GM18858 (cell line): ENCODE measurements at regions not wholly inside any gene's neighbourhood (a gene's known extent, or its start where the extent isn't known, plus 50 kb on each side); places are given as distances from the start of the nearest gene placed in this dataset.
"Not testable (repeated sequence)": the region's sequence is repeated elsewhere in the genome, so short reads cannot be mapped to it uniquely, and the experiment has no call there.

Experiments used
- ATAC-seq: cut with Tn5 transposase; IDR thresholded peaks from one replicate; pipeline ENCODE4 v1.9.1; 2021; ENCODE audit not compliant: unreplicated experiment

DNA sequence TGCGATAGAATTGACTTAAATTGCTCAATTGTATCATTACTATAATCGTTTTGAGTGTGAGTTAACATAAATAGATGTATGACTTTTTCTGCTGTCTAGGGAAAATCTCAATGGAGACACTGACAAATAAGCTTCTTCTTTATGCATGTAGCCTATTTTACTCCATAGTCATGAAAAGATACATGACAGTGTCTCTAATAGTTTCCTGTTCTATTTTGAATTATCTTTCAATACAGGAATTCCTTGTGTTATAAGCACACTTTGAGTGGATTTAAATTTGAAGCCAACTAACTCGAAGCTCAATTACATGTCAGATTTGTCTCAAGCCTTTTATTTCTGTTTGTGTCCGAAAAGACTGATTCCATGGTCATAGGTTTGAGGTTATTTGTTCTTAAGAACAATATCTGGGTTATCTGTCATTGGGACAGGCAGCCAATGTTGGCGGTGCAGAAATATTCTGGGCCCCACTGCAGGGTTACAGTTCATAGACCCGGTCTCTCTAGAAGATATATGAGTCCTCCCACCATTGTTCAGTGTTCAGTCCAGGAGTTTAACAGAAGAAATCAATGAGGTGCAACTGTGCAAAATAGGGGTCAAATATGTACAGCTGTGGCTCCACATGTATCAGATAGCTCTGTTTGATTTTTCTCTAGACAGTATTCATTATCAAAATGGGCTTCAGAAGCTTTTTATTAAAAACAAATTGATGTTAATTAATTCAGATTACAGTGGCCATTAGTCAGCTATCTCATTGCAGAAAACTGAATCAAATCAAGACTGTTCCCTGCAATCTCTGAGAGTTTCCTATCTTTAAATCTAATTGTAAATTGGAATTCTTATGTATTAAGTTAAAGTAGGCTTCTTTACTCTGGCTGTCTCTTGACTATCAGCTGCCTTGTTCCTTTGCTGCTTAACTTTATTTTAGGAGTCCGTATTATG lies 1238.8 kb downstream of the NXPH1 start:
- ATAC-seq, result no peak

DNA sequence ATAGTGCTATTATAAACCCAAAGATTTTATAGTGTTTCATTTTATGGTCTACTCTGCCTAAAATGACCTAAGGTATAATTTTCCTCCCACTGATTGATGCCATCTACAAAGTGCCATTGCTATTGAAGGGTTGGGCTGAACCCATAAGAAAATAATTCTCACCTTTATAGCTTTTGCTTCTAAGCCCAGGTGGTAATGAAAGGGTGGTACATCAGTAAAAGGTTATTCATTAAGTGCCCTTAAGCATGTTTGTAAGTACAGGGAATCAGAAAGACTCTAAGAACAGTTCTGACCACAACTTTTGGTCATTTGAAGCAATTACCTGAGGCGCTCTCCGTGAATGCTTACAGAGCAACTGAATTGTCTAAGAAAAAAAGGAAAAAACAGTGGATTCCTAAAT lies 1247.3 kb downstream of the NXPH1 start:
- no peak for ATAC-seq

DNA sequence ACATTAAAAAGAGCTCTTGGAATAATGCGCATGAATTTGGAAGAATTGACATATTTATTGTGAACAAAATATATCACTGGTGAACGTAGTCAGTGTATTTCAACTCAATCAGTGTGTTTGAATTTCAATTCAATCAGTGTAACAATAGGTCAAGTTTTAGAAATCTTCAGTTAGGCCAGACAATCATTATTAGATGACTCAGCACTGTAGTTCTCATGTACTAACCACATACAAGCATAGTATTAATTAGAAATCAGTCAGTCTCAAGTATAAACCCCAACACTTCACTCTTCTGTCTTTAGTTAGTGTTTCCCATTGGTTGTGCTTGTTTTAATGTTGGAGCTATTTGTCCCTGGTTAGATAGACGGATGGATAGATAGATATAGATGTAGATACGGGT lies 1247.9 kb downstream of the NXPH1 start:
- ATAC-seq, result no peak

DNA sequence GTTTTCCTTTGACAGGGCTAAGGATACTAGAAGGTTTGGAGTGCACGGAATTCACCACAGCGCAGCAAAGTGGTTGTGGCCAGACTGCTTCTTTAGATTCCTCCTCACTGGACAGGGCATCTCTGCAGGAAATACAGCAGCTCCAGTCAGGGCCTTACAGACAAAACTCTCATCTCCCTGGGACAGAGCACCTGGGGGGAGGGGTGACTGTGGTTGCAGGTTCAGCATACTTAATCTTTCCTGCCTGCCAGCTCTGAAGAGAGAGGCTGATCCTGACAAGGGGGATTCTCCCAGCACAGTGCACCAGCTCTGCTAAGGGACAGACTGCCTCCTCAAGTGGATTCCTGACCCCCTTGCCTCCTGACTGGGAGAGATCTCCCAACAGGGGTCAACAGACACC lies 1257.9 kb downstream of the NXPH1 start:
- no peak for ATAC-seq

DNA sequence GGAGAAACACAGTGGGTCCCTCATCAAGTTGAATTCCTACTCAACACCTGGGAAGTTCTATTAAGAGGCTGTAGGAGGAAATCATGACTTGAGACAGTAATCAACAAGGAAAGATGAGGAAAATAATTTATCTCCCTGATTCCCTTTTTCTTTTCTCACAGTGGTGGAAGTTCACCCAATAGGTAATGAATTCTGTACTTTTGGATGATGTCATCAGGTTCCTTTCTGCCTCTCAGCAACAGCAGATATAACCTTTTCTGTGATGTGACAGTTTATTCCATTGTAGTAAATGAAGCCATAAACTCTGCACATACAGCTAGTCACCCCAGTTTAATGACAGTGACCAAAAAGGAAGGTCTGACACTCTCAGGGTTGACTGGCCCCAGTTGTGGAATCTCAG lies 1265.0 kb downstream of the NXPH1 start:
- no peak for ATAC-seq

DNA sequence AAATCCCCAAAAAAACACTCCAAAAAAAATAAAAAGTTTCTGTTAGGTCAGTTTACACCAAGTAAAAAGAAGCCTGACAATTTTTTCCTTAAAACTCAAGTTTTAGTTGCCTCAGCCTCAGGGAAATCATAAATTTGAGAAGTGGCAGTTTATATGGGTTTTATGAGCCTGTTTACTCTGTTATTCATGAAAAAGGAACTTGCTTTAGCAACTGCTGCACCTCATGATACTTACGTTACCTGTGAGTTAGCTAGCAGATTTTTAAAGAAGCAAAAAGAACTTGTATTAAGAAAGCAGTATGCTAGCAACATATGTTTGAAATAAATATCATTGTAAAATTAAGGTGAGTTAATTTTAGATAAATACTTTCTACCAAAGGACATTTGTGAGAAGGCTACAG lies 1264.5 kb upstream of the PHF14 start:
- ATAC-seq, result no peak

DNA sequence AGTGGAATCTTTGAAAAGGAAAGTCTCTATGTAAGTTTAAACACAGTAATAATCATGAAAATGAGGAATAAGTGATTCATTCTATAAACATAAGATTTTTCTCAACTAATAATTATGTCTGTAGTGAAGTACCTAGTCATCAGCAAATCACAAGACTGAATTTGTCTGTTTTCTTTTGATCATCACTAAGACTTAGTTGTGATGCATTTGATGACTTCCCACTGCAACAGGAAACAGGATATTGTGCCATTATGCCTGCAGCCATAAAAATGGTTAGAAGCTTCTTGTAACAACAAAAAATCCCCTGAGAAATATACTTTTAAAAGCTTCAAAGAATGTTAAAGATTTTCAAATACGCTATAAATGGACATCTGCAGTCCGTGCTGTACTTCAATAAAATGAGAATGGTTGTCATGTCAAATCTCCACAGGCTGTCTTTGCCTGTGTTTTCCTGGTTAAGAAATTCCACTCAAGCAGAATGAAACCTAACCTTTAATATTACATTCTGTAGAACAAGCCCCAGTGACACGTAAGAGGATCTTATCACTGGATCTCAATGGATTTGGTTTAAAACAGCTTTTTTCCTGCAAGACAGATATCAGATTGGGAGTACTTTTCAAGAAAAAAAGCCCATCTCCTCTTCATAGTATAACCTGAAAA lies 1262.3 kb upstream of the PHF14 start:
- ATAC-seq, result no peak

DNA sequence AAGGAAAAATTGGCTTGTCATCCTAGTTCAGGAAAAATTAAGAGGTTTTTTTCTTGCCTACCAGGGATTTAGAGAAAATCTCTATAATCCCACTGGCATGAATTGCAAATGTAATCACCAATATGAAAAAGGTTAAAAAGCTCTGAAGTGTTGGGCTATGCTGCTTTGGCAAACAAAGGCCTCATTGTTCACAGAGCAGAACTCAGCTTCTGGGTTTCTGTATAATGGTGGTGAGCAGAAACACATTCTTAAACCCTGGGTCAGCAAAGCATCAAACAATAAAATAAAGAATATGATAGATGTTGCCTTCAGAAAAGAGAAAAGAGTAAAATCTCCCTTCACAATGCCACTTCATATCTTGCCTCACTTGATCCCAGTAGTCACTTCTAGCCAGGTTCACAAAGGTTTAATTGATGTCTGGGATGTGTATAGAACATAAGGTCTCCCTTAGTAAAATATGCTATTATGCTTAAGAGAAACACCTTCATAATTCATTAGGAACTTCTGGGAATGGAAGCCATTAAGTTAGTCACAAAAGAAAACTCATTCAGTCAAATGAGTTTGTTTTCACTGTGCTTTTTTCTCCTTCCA lies 1255.5 kb upstream of the PHF14 start:
- ATAC-seq, result no peak

DNA sequence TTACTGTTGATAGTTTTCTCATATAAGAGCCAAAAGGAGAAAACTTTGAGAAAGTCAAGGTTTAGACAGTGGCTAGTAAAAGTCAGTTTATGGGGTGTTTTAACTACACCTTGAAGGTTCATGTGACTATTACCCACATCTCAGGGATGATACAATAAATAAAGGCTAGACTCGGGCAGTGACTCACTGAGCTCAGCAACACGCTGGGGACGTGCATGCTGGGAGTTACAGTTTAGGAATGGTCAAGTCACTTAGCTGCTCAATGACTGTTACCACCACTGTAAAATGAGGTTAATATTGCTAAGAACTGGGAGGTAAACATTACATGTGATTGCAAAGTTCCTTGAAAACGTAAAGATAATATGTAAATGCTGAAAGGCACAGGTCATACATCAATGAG lies 1254.4 kb upstream of the PHF14 start:
- ATAC-seq, result no peak

DNA sequence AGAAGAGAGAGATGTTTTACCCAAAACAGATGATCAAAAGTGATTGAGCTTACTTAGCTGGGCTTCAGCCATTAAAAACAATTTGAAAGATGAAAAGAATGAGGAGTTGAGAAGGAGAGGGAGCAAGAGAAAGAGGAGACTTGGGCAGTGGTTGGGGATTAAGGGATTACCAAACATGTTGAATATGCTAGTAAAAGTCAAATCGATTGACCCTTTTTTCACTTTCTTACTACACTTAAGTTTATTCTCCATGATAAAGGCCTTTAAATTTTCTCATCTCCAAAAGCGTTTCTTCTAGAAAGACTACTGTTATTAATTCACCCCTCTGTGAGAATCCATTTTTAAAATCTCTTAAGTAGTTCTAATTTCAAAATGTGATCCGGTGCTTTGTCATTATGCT lies 1254.0 kb upstream of the PHF14 start:
- ATAC-seq, result no peak

DNA sequence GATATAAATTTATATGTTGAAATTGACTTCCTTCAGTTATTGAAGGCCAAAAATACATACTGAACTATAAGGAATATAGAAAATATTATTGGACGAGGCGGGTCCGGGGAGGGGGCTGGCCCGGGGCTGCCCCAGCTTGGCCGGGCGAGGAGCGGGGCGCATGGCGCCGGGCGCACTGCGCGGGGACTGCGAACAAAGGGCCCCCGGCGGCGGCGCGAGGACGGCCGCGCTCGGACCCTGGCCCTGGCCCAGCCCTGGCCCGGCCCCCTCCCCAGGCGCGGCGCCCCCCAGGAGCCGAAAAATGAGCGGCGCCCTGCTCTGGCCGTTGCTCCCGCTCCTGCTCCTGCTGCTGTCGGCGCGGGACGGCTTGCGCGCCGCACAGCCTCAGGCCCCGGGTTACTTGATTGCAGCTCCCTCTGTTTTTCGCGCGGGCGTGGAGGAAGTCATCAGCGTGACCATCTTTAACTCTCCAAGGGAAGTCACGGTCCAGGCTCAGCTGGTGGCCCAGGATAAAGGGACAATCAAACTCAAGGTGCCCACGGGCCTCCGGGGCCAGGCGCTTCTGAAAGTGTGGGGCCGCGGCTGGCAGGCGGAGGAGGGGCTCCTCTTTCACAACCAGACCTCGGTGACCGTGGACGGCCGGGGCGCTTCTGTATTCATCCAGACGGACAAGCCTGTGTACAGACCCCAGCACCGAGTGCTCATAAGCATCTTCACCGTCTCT lies 1247.6 kb upstream of the PHF14 start:
- ATAC-seq, result not testable (repeated sequence)

DNA sequence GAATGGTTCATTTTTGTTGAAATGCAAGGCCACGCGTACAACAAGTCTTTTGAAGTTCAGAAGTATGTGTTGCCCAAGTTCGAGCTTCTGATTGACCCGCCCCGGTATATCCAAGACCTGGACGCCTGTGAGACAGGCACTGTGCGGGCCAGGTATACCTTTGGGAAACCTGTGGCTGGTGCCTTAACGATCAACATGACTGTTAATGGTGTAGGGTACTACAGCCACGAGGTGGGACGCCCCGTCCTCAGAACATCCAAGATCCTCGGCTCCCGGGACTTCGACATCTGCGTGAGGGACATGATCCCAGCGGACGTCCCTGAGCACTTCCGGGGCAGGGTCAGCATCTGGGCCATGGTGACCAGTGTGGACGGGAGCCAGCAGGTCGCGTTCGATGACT lies 1246.9 kb upstream of the PHF14 start:
- not testable (repeated sequence) for ATAC-seq

DNA sequence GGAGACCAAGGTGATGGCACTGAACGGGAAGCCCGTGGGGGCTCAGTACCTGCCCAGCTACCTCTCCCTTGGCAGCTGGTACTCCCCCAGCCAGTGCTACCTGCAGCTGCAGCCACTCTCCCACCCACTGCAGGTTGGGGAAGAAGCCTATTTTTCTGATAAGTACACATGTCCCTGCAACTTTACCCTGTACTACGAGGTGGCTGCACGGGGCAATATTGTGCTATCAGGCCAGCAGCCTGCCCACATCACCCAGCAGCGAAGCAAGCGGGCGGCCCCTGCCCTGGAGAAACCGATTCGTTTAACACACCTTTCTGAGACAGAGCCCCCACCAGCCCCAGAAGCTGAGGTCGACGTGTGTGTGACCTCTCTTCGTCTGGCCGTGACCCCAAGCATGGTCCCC lies 1246.2 kb upstream of the PHF14 start:
- ATAC-seq, result not testable (repeated sequence)

DNA sequence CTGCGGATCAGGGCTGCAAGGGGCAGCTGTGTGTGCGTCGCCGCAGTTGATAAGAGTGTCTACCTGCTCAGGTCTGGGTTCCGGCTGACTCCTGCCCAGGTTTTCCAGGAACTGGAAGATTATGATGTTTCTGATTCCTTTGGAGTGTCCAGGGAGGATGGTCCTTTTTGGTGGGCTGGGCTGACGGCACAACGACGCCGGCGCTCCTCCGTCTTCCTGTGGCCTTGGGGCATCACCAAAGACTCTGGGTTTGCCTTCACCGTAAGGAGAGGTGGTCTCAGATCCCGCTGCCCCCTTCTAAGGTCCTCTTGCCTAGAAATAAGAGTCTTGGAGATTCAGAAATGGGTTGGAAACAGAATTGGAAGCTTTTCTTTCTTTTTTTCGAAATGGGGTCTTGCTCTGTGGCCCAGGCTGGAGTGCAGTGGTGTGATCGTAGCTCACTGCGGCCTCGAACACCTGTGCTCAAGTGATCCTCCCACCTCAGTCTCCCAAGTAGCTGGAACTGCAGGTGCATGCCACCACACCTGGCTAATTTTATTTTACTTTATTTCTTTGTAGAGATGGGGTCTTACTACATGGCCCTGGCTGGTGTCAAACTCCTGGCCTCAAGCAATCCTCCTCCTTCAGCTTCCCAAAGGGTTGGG lies 1245.5 kb upstream of the PHF14 start:
- ATAC-seq, result not testable (repeated sequence)

DNA sequence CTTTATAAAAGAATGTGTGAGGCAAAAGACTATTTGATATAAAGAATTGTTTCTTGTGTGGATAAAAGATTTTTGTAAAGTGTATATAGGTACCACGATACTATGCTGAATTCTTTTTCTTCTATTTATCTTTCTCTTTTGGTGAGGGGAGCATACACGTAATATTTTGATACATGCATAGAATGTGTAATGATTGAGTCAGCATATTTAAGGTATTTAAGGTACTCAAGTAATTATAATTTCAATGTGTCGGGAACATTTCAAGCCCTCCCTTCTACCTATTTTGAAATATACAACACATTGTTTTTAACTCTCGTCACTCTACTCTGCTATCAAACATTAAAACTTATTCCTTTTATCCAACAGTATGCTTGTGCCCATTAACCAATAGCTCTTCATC lies 1221.6 kb upstream of the PHF14 start:
- ATAC-seq, result no peak

DNA sequence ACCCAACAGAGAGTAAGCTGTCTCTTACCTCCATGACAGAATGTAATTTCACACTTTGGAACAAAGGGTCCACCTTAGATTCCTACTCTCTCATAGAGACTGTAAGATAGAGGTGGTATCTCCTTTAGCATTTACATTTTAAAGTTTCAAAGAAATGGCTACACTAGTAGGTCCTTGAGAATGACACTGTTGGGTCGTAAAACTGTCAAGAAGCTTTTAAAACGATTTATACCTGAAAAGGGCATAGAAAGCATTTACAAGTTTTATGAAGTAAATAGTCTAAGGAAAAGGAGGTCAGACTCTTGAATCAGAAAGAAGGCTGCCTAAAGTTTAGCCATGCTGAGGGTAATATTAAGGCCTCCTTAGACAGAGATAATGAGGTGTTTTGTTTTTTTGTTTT lies 1212.4 kb upstream of the PHF14 start:
- ATAC-seq, result no peak

DNA sequence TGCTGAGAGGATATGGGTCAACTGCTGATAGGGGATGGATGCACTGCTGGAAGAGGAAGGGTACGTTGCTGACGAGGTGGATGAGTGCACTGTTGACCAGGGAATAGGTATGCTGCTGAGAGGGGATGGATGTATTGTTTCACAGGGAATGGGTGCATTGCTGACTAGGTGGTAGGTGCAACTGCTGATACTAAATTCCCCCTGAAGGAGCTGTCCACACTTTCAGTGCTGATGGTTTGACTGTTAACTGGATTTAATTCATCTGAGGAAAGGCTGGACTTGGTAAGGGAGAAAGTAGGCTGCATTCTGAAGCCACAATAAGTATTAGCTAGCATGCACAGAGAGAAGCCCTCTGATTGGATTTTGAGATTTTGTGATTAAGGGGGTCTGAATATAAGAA lies 1196.8 kb upstream of the PHF14 start:
- no peak for ATAC-seq

DNA sequence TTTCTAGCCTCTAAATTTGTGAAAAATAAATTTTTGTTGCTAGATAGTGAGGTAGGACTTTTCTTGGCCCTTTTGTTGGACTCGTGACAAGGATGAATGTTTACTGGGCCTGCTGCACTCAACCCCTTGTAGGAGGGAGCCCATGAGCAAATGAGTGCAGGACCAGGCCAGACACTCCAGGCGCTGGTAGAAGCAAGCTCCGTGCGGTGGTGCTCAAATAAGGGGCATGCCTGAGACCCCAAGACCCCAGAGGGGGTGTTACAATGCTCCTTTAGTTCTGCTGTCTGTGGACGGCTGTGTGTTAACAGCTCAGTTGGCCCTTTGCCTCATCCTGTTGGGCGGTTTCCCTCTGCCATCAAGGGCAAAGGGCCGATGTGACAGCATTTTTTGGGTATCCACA lies 1195.3 kb upstream of the PHF14 start:
- no peak for ATAC-seq

DNA sequence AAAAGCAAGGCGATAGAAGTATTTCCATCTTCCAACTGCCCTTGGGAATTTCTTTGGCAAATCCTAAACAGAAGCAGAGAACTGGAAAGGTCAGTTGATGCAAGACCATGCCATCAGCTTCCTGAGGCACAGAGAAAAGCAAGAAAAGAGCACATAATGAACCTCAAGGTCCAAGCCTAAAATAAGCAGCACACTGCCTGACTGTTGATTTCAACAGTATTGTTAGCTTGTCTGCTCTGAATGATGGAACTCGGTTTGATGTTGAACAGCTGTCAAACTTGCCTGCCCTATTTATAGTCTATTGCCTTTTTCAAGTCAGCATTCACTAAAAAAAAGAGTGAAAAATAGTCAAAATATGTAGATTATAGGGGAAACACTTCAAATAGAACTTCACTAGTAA lies 1192.0 kb upstream of the PHF14 start:
- ATAC-seq, result no peak

DNA sequence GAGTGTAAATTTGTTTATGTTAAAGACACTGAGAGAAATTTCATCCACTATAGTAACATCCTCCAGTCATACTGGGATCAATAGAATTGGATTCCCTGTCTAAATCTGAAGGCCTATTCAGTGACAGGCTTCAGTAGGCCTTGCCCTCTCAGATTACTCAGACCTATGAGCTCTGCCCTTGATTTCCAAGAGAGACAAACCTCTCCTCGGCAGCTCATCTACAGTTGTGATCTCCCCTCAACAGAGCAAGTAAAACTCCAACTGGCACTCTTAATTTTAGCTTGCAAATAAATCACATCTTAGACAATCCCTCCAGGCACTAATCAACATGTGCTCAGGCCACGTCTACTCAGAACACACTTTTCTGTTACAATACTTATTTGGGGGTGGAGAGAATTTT lies 1191.4 kb upstream of the PHF14 start:
- no peak for ATAC-seq

DNA sequence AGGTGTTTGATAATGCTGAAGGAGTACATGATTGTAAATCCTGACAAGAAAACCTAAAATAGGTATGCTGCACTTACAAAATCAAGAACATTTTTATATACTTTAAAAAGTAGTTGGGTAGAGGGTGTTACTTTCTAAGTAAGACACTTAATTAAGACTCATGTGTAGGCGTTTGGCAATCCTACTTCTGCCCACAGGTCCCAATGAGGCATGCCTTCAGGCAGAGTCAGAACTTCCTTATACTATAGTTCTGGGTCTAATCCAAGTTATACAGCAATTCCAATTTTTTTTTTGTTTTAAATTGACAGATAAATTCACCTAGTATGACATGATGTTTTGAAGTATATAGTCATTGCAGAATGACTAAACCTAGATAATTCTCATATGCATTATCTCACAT lies 1188.5 kb upstream of the PHF14 start:
- ATAC-seq, result no peak
